Activated T-cell treated with anti-CD3 and anti-CD28 coated beads, Interleukin-2, amount 50 U/mL, for 72 hours (primary cell): ENCODE measurements at regions not wholly inside any gene's neighbourhood (a gene's known extent, or its start where the extent isn't known, plus 50 kb on each side); places are given as distances from the start of the nearest gene placed in this dataset.
"Not testable (repeated sequence)": the region's sequence is repeated elsewhere in the genome, so short reads cannot be mapped to it uniquely, and the experiment has no call there.

Source experiments
- ATAC-seq, 2 donors: fragments of 150-1000 bp; cut with Tn5 transposase; replicated peaks in 1 of 2; 2 replicates each; pipeline ENCODE4 v1.10.0; 2021; ENCODE audit warnings: moderate library complexity in 2 of 2, mild to moderate bottlenecking in 1 of 2
- DNase-seq, 2 donors: peaks; one replicate each; pipeline ENCODE4 v3.0.0; 2021 to 2022; ENCODE audit warnings: mixed read lengths in 1 of 2
- H3K27ac Mint-ChIP-seq: one replicate; pipeline ENCODE4 v1.8.0; 2022; ENCODE audit warnings: mild to moderate bottlenecking, moderate library complexity, mixed read lengths
- H3K27me3 Mint-ChIP-seq: one replicate; pipeline ENCODE4 v1.8.0; 2022; ENCODE audit warnings: low read depth, mixed read lengths
- H3K36me3 Mint-ChIP-seq, 2 donors: one replicate each; pipeline ENCODE4 v1.8.0; 2022; ENCODE audit warnings: mixed read lengths in 2 of 2, mild to moderate bottlenecking in 1 of 2; ENCODE audit not compliant: insufficient read depth in 2 of 2
- H3K4me1 Mint-ChIP-seq: one replicate; pipeline ENCODE4 v1.8.0; 2022; ENCODE audit warnings: low read depth, mixed read lengths
- H3K4me3 Mint-ChIP-seq, 2 donors: one replicate each; pipeline ENCODE4 v1.8.0; 2022; ENCODE audit warnings: mild to moderate bottlenecking in 2 of 2, mixed read lengths in 2 of 2, moderate library complexity in 2 of 2
- H3K9me3 Mint-ChIP-seq, 2 donors: one replicate each; pipeline ENCODE4 v1.8.0; 2022; ENCODE audit warnings: mixed read lengths in 2 of 2

- Mint-ChIP-seq H3K9me3 (peaks cover 3 to 17% of the 10 kb centered on the region in 2 donors), H3K27ac (no peak overlapping the region), H3K4me3 (no peak overlapping the region), H3K4me1 (no peaks in the 10 kb centered on the region), H3K27me3 (no peaks in the 10 kb centered on the region), H3K36me3 (no peaks in the 10 kb centered on the region)
- ATAC-seq (no peak), DNase-seq (no peak)
These were observed 232.0 kb downstream of the DSC3 start for GRCh38 chr18:30810580-30810979.

DNA sequence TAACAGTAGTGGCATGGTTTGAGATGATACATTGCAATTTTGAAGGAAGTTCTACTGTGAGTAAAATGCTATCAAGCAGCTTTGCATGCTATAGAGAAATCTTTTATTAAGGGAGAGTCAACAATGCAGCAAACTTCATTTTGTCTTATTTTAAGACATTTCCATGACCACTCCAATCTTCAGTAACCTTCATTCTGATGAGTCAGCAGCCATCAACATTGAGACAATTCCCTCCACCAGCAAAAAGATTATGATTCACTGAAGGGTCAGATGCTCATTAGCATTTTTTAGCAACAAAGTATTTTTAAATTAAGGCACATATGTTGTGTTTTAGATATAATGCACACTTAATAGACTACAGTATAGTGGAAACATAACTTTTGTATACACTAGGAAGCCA lies 235.7 kb downstream of the DSC3 start:
- Mint-ChIP-seq H3K9me3 (peaks cover 3 to 16% of the 10 kb centered on the region in 2 donors), H3K4me1 (no peaks in the 10 kb centered on the region), H3K27ac (no peak overlapping the region), H3K4me3 (no peak overlapping the region), H3K27me3 (no peaks in the 10 kb centered on the region), H3K36me3 (no peaks in the 10 kb centered on the region)
- ATAC-seq: no peak
- no peak for DNase-seq

DNA sequence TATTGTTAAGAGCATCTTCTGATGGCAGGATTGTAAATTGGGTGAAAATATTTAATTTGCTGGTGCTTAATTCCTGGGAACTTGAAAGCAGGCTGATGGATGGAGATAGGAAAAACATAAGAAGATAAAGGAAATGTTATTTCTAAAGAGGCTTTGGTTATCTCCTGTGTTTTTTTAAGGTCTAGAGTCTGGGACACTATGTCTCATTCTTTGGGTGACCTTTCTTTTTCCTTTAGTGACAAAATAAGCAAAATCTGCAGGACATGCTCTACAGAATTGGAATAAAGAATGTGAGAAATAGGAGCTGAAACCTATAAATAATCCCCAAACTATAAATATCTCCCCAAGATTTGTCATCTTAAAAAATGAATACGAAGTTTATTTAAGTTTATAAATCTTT lies 241.7 kb downstream of the DSC3 start:
- H3K9me3 Mint-ChIP-seq: peaks cover 3 to 4% of the 10 kb centered on the region in 2 donors
- no peaks in the 10 kb centered on the region for H3K27me3 Mint-ChIP-seq
- no peak overlapping the region for H3K4me3 Mint-ChIP-seq
- ATAC-seq (no peak), DNase-seq (no peak)
- H3K36me3 Mint-ChIP-seq: no peaks in the 10 kb centered on the region
- no peaks in the 10 kb centered on the region for H3K4me1 Mint-ChIP-seq
- no peak overlapping the region for H3K27ac Mint-ChIP-seq

DNA sequence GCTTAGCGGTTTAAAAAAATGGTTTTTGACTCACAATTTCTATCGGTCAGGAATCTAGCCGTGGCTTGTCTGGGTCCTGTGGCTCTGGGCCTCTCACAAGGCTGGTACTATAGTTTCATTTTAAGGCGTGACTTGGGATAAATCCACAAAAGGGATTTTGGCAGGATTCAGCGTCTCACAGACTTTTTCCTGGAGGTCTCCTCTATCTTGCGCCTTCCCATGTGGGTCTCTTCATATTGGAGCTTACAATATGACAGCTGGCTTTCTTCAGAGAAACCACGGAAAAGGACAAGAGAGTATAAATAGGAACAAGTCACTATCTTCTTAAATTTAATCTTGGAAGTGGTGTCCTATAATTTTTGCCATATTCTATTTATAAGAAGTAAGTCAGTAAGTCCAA lies 250.5 kb downstream of the DSC3 start:
- H3K4me1 Mint-ChIP-seq: no peaks in the 10 kb centered on the region
- H3K27me3 Mint-ChIP-seq: no peaks in the 10 kb centered on the region
- ATAC-seq: no peak
- H3K9me3 Mint-ChIP-seq: peaks cover 4 to 11% of the 10 kb centered on the region in 2 donors
- H3K4me3 Mint-ChIP-seq: no peak overlapping the region
- H3K36me3 Mint-ChIP-seq: no peaks in the 10 kb centered on the region
- H3K27ac Mint-ChIP-seq: no peak overlapping the region
- no peak for DNase-seq

GRCh38 chr18:30788411-30788991 lies 254.0 kb downstream of the DSC3 start:
- not testable (repeated sequence) for ATAC-seq, H3K36me3 Mint-ChIP-seq, H3K27ac Mint-ChIP-seq, H3K4me1 Mint-ChIP-seq, DNase-seq, H3K27me3 Mint-ChIP-seq, H3K4me3 Mint-ChIP-seq
- peaks cover 8 to 15% of the 10 kb centered on the region in 2 donors for H3K9me3 Mint-ChIP-seq

DNA sequence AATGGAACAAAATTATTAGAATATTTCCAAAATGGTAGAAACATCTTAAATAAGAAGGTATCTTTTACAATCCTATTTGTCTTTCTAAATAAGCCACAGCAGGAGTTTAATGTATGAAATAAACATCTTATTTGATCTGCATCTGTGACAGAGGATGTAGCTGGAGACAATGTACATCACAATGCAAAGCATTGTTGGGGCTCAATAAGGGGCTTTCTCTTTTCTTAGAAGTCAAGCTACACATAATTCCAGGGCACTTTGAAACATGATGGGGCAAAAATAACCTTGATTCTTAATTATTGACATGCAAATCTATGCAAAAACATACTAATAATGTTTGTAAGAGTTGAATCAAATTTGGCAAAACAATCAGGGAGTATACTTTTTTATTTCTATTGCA lies 255.1 kb downstream of the DSC3 start:
- H3K27me3 Mint-ChIP-seq: no peaks in the 10 kb centered on the region
- no peak for DNase-seq
- H3K9me3 Mint-ChIP-seq: peaks cover 8 to 17% of the 10 kb centered on the region in 2 donors
- H3K27ac Mint-ChIP-seq: no peak overlapping the region
- no peaks in the 10 kb centered on the region for H3K36me3 Mint-ChIP-seq
- H3K4me1 Mint-ChIP-seq: no peaks in the 10 kb centered on the region
- no peak for ATAC-seq
- no peak overlapping the region for H3K4me3 Mint-ChIP-seq

GRCh38 chr18:30781601-30782000 lies 260.9 kb downstream of the DSC3 start:
- Mint-ChIP-seq H3K27me3 (no peaks in the 10 kb centered on the region), H3K9me3 (peaks cover 5 to 8% of the 10 kb centered on the region in 2 donors), H3K36me3 (no peaks in the 10 kb centered on the region), H3K4me3 (no peak overlapping the region), H3K27ac (no peak overlapping the region), H3K4me1 (no peaks in the 10 kb centered on the region)
- no peak for ATAC-seq
- no peak for DNase-seq

DNA sequence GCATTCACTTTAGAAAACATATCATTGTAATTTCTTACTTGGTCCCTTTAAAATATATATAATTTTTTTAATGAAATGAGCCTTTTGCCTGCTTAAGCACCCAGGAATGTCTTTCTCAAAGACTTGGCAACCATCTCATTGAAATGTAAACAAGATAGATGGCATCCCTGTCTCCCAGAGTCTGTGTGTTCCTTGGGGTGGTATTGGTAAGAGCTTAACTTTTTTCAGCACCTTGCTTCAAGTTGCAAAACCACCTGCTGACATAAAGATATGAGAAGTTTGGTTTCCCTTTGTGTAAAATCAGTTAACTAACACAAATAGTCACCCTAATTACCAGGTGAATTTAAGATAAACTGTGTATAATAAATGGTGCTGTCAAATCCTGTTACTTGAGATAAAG lies 266.9 kb downstream of the DSC3 start:
- DNase-seq (no peak), ATAC-seq (no peak)
- Mint-ChIP-seq H3K4me3 (no peak overlapping the region), H3K27ac (no peak overlapping the region), H3K4me1 (no peaks in the 10 kb centered on the region), H3K27me3 (no peaks in the 10 kb centered on the region), H3K36me3 (no peaks in the 10 kb centered on the region), H3K9me3 (peaks cover 5 to 6% of the 10 kb centered on the region in 2 donors)

GRCh38 chr18:30772170-30772569 lies 270.4 kb downstream of the DSC3 start:
- not testable (repeated sequence) for DNase-seq, H3K36me3 Mint-ChIP-seq, H3K27me3 Mint-ChIP-seq, H3K9me3 Mint-ChIP-seq, H3K4me3 Mint-ChIP-seq, H3K27ac Mint-ChIP-seq, ATAC-seq, H3K4me1 Mint-ChIP-seq

GRCh38 chr18:30766053-30766452 lies 276.5 kb downstream of the DSC3 start:
- Mint-ChIP-seq H3K4me1 (no peaks in the 10 kb centered on the region), H3K4me3 (no peak overlapping the region), H3K27me3 (no peaks in the 10 kb centered on the region), H3K9me3 (peaks cover 5 to 7% of the 10 kb centered on the region in 2 donors), H3K27ac (no peak overlapping the region), H3K36me3 (no peaks in the 10 kb centered on the region)
- ATAC-seq (no peak), DNase-seq (no peak)

DNA sequence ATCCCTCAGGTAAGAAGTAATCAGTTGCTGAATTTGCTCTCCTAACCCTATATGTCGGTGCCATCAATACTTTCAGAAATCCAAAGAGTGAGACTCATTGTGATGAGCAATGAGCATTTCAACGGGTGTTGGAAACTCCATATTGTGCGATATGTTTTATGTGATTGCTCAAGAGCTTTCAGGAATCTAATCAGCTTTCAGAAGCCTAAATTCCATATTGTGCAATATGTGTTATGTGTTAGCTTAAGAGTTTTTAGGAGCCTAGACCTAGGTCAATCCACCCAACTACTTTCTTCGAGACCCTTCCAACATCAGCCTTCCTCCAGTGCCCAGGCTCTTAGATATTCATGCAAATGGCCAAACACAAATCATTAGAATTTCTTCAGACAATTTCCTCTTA lies 277.3 kb downstream of the DSC3 start:
- no peaks in the 10 kb centered on the region for H3K36me3 Mint-ChIP-seq
- peaks cover 1 to 7% of the 10 kb centered on the region in 2 donors for H3K9me3 Mint-ChIP-seq
- no peak for ATAC-seq
- H3K4me3 Mint-ChIP-seq: no peak overlapping the region
- DNase-seq: no peak
- H3K27ac Mint-ChIP-seq: no peak overlapping the region
- no peaks in the 10 kb centered on the region for H3K4me1 Mint-ChIP-seq
- no peaks in the 10 kb centered on the region for H3K27me3 Mint-ChIP-seq

DNA sequence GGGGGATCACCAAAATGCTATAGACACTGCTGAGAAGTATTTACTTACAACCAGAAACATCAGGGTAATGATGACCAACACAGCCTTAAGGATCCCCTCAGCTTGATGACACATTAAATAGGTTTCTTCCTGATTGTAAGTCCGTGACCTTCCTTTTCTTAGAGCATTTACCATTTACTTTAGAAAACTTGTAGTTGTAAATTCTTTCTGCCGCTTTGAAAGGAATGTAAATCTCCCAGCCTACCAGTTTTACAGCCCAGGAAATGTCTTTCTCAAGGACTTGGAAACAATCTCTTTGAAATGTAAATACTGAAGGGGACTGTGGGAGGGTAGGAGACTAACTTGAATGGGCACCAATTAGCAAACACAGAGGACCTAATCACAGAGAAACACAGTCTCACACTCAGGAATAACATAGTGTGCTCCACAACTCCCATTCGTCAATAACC lies 278.6 kb downstream of the DSC3 start:
- H3K27me3 Mint-ChIP-seq: no peaks in the 10 kb centered on the region

DNA sequence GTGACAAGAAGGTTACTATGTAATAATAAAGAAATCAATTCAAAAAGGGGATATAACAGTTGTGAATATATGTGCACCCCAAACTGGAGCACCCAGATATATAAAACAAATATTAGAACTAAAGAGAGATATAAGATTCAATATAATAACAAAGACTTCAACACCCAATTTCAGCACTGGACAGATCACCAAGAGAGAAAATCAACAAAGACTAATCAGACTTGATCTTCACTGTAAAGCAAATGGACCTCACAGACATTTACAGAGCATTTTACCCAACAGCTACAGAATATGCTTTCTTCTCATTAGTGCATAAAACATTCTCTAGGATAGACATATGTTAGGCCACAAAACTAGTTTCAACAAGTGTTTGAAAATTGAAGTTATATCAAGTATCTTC lies 287.7 kb downstream of the DSC3 start:
- Mint-ChIP-seq H3K9me3 (peaks cover 1 to 11% of the 10 kb centered on the region in 2 donors), H3K27ac (no peak overlapping the region), H3K27me3 (no peaks in the 10 kb centered on the region), H3K36me3 (no peaks in the 10 kb centered on the region), H3K4me3 (no peak overlapping the region), H3K4me1 (no peaks in the 10 kb centered on the region)
- ATAC-seq: no peak
- DNase-seq: no peak

More for the DNA sequence above, 278.6 kb downstream of the DSC3 start:
- H3K36me3 Mint-ChIP-seq: no peaks in the 10 kb centered on the region
- DNase-seq: no peak
- peaks cover 1 to 7% of the 10 kb centered on the region in 2 donors for H3K9me3 Mint-ChIP-seq
- H3K4me1 Mint-ChIP-seq: no peaks in the 10 kb centered on the region
- H3K27ac Mint-ChIP-seq: no peak overlapping the region
- no peak for ATAC-seq
- H3K4me3 Mint-ChIP-seq: no peak overlapping the region

DNA sequence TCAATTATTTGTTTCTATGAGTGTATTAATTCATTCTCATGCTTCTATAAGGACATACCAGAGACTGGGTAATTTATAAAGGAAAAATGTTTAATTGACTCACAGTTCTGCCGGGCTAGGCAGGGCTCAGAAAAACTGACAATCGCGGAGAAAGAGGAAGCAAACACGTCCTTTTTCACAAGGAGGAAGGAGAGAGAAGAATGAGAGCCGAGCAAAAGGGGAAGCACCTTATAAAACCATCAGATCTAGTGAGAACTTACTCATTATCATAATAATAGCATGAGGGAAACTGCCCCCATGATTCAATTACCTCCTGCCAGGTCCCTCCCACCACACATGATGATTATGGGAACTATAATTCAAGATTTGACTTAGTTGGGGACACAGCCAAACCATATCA lies 294.0 kb downstream of the DSC3 start:
- no peak overlapping the region for H3K27ac Mint-ChIP-seq
- no peaks in the 10 kb centered on the region for H3K36me3 Mint-ChIP-seq
- no peaks in the 10 kb centered on the region for H3K27me3 Mint-ChIP-seq
- H3K4me1 Mint-ChIP-seq: no peaks in the 10 kb centered on the region
- H3K4me3 Mint-ChIP-seq: no peak overlapping the region
- DNase-seq (no peak), ATAC-seq (no peak)
- peaks cover 7 to 11% of the 10 kb centered on the region in 2 donors for H3K9me3 Mint-ChIP-seq
